ENCODE measurements at regions not wholly inside any gene's neighbourhood (a gene's known extent, or its start where the extent isn't known, plus 50 kb on each side); places are given as distances from the start of the nearest gene placed in this dataset.
A peak's percentile ranks its signal among the peaks of the same experiment; 100 is the strongest.

DNA sequence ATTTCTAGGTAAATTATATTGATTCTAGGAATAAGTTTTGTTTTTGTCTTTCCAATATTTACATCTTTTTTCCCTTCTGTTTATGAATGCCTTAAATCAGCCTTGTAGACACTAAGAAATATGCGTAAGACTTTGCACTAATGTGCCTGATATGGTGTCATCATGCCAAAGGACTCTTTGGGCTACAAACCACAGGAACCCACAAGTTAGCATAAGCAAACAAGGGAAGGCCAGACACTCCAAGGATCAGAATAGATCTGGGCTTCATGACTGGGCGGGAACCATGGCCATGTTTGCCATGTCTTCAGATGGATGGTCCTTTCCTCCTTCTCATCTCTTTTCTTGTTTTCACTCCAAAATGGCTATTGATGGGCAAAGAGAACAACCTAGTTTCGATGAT lies 242.2 kb upstream of the CHRNA7 start:
- H3K9me3 ChIP-seq (ENCODE audit: insufficient read depth, low read length), result no peaks in the 10 kb centered on the region
- H3K27ac ChIP-seq (ENCODE audit: low read length), result no peak overlapping the region
- H4K20me1 ChIP-seq (ENCODE audit: insufficient read depth, low read length), result no peaks in the 10 kb centered on the region
- no peak overlapping the region for H2AFZ ChIP-seq (ENCODE audit: low read depth, low read length)
- TF ChIP-seq, protein P1, sequence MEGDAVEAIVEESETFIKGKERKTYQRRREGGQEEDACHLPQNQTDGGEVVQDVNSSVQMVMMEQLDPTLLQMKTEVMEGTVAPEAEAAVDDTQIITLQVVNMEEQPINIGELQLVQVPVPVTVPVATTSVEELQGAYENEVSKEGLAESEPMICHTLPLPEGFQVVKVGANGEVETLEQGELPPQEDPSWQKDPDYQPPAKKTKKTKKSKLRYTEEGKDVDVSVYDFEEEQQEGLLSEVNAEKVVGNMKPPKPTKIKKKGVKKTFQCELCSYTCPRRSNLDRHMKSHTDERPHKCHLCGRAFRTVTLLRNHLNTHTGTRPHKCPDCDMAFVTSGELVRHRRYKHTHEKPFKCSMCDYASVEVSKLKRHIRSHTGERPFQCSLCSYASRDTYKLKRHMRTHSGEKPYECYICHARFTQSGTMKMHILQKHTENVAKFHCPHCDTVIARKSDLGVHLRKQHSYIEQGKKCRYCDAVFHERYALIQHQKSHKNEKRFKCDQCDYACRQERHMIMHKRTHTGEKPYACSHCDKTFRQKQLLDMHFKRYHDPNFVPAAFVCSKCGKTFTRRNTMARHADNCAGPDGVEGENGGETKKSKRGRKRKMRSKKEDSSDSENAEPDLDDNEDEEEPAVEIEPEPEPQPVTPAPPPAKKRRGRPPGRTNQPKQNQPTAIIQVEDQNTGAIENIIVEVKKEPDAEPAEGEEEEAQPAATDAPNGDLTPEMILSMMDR (IDR thresholded peaks at IDR 0.05; ENCODE audit: low read depth, low read length), result no peak
- TF ChIP-seq EZH2phosphoT487 (IDR thresholded peaks at IDR 0.05; ENCODE audit: low read depth), result no peak
- H3K36me3 ChIP-seq (replicated peaks; ENCODE audit: low read depth, low read length), result no peaks in the 10 kb centered on the region
- no peak overlapping the region for H3K9ac ChIP-seq (ENCODE audit: low read length)
- peaks cover 4% of the 10 kb centered on the region; the same call in 1 of the 2 replicates for H3K4me1 ChIP-seq (ENCODE audit: low read length)
- no peak overlapping the region for H3K4me2 ChIP-seq (ENCODE audit: low read length)
- no peak overlapping the region for H3K4me3 ChIP-seq (ENCODE audit: low read length)
- H3K79me2 ChIP-seq (ENCODE audit: low read length), result no peaks in the 10 kb centered on the region
- H3K27me3 ChIP-seq (ENCODE audit: low read depth, low read length), result 0 out of 2 replicates have a peak, but pooled peaks cover 2% of the 10 kb centered on the region

DNA sequence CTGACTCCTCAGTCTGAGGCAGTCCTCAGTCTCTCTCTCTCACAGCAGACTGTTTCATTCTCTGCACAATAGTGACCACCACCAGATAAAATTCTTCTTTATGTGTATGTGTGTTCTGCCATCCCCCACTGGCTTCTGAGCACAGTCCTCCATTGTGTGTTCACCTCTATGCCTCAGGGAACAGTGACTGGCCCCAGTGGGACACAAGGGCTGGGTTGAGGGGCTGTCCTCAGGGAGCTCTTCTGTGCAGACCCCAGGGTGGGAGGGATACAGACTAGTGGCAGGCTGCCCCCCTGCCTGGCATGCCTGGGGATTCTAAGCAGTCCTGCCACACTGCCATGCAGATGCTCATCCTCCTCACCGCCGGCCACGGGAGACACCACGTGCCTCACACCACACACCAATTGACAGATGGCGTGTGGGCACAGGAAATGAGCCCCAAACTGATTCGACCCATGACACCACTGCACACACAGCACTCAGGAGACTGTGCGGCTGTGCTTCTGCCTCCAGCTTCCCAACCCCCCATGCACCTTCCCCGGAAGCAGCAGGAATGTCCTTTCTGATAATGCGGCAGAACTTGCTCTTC lies 237.6 kb upstream of the CHRNA7 start:
- no peak overlapping the region for H3K27ac ChIP-seq (ENCODE audit: low read length)

DNA sequence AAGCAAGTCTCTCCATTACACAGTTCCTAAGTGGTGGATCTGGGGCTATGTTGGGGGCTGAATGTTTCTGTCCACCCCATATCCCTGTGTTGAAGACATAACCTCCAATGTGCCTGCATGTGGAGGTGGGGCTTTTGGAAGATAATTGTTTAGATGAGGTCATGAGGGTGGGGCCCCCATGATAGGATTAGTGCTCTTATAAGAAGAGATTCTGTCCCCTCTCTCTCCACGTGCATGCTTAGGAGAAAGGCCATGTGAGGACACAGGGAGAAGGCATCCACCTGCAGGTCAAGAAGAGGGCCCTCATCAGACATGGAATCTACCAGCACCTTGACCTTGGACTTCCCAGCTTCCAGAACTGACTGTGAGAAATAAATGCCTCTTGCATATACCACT lies 231.0 kb upstream of the CHRNA7 start:
- peak overlapping the region; percentile 78 for H3K4me2 ChIP-seq (ENCODE audit: low read length)
- no peaks in the 10 kb centered on the region for H3K36me3 ChIP-seq (replicated peaks; ENCODE audit: low read depth, low read length)
- H3K79me2 ChIP-seq (ENCODE audit: low read length), result no peaks in the 10 kb centered on the region
- no peak overlapping the region for H2AFZ ChIP-seq (ENCODE audit: low read depth, low read length)
- no peak overlapping the region for H3K9ac ChIP-seq (ENCODE audit: low read length)
- H3K27ac ChIP-seq (ENCODE audit: low read length), result peak overlapping the region; percentile 4; the same call in 1 of the 2 replicates
- no peaks in the 10 kb centered on the region; the same call in 1 of the 2 replicates for H3K27me3 ChIP-seq (ENCODE audit: low read depth, low read length)
- peak overlapping the region; percentile 12; the same call in 1 of the 2 replicates for H3K4me3 ChIP-seq (ENCODE audit: low read length)
- H3K4me1 ChIP-seq (ENCODE audit: low read length), result peaks cover 61% of the 10 kb centered on the region
- TF ChIP-seq EZH2phosphoT487 (IDR thresholded peaks at IDR 0.05; ENCODE audit: low read depth), result no peak
- TF ChIP-seq, protein P1 (IDR thresholded peaks at IDR 0.05; ENCODE audit: low read depth, low read length), result no peak
- H3K9me3 ChIP-seq (ENCODE audit: insufficient read depth, low read length), result no peaks in the 10 kb centered on the region
- H4K20me1 ChIP-seq (ENCODE audit: insufficient read depth, low read length), result no peaks in the 10 kb centered on the region

More for the DNA sequence above, 237.6 kb upstream of the CHRNA7 start:
- Histone ChIP-seq H4K20me1 (ENCODE audit: insufficient read depth, low read length) (no peaks in the 10 kb centered on the region), H3K79me2 (ENCODE audit: low read length) (no peaks in the 10 kb centered on the region), H3K4me2 (ENCODE audit: low read length) (no peak overlapping the region), H3K36me3 (replicated peaks; ENCODE audit: low read depth, low read length) (no peaks in the 10 kb centered on the region), H3K9me3 (ENCODE audit: insufficient read depth, low read length) (no peaks in the 10 kb centered on the region), H3K4me3 (ENCODE audit: low read length) (no peak overlapping the region), H2AFZ (ENCODE audit: low read depth, low read length) (no peak overlapping the region), H3K4me1 (ENCODE audit: low read length) (peaks cover 12% of the 10 kb centered on the region), H3K27me3 (ENCODE audit: low read depth, low read length) (no peaks in the 10 kb centered on the region), H3K9ac (ENCODE audit: low read length) (no peak overlapping the region)
- TF ChIP-seq, protein P1 (IDR thresholded peaks at IDR 0.05; ENCODE audit: low read depth, low read length), result no peak
- no peak for TF ChIP-seq EZH2phosphoT487 (IDR thresholded peaks at IDR 0.05; ENCODE audit: low read depth)

DNA sequence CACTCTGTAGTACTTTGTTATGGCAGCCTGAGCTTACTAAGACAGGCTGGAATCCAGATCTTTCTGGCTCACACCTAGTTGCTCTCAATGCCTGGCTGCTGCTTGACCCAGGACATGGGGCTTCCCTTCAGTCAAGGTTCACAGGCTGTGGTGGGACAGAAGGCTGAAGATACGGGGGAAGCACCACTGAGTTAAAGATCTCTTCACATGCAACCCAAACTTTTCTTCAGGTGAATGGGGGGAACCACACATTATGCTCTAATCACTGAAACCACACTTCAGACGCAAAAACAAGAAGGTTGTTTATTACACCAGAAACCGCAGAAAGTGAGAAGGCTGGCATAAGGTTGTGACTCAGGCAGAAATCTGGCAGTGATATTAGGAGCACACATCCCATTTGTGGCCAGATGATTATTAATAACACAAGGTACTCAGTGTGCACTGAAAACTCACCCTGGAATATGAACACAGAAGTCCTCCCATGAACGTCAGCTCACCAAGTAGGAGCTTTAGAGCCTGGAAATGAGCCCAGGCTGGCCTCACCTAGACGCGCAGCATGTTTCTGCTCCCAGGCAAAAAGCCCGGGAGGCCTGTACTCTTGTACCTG lies 230.5 kb upstream of the CHRNA7 start:
- peak overlapping the region; percentile 32; the same call in 1 of the 2 replicates for H3K27ac ChIP-seq (ENCODE audit: low read length)
- no peaks in the 10 kb centered on the region for H4K20me1 ChIP-seq (ENCODE audit: insufficient read depth, low read length)
- H3K9ac ChIP-seq (ENCODE audit: low read length), result no peak overlapping the region
- H3K36me3 ChIP-seq (replicated peaks; ENCODE audit: low read depth, low read length), result no peaks in the 10 kb centered on the region
- H3K9me3 ChIP-seq (ENCODE audit: insufficient read depth, low read length), result no peaks in the 10 kb centered on the region
- peak; percentile 88 for TF ChIP-seq EZH2phosphoT487 (IDR thresholded peaks at IDR 0.05; ENCODE audit: low read depth)
- TF ChIP-seq, protein P1 (IDR thresholded peaks at IDR 0.05; ENCODE audit: low read depth, low read length), result no peak
- H2AFZ ChIP-seq (ENCODE audit: low read depth, low read length), result no peak overlapping the region
- H3K4me2 ChIP-seq (ENCODE audit: low read length), result peak overlapping the region; percentile 78
- H3K27me3 ChIP-seq (ENCODE audit: low read depth, low read length), result no peaks in the 10 kb centered on the region; the same call in 1 of the 2 replicates
- no peaks in the 10 kb centered on the region for H3K79me2 ChIP-seq (ENCODE audit: low read length)
- H3K4me3 ChIP-seq (ENCODE audit: low read length), result peak overlapping the region; percentile 49
- H3K4me1 ChIP-seq (ENCODE audit: low read length), result peaks cover 61% of the 10 kb centered on the region
